IMR-90 (cell line): ENCODE measurements at regions not wholly inside any gene's neighbourhood (a gene's known extent, or its start where the extent isn't known, plus 50 kb on each side); places are given as distances from the start of the nearest gene placed in this dataset.

Source experiments
- ATAC-seq: fragments of 200-7000 bp; cut with Tn5 transposase; 2 replicates; pipeline ENCODE4 v1.9.1; 2020; ENCODE audit warnings: low read depth, mild to moderate bottlenecking, moderate library complexity
- BruUV-seq: library from RNA; stranded (reverse); fragments of 400-500 nt; replicated peaks from 2 replicates; lab custom pipeline; 2021; lab: Mats Ljungman, UMichigan
- CTCF ChIA-PET: fragments of 300-600 bp; formaldehyde crosslinking; extraction: SDS; loops from one replicate; lab custom pipeline; 2021; ENCODE audit warnings: antibody characterized with exemption; lab: Yijun Ruan, JAX
- POLR2A ChIA-PET: fragments of 300-600 bp; sonication (Branson Sonifier 250); formaldehyde crosslinking; loops from one replicate; lab custom pipeline; 2022; ENCODE audit warnings: antibody characterized with exemption; ENCODE audit not compliant: unreplicated experiment; lab: Charles Lee
- DNase-seq: peaks from one replicate; pipeline ENCODE4 v3.0.0; 2013
- H2AFZ ChIP-seq: replicated peaks from 2 replicates; pipeline ENCODE3; 2013; ENCODE audit warnings: low read length, mild to moderate bottlenecking; ENCODE audit not compliant: poor library complexity
- H2AK5ac ChIP-seq: 2 replicates; pipeline ENCODE4 v1.6.1; 2013; ENCODE audit warnings: low read depth, low read length, inconsistent platforms
- H2AK9ac ChIP-seq: replicated peaks from 2 replicates; pipeline ENCODE3; 2013; ENCODE audit warnings: mild to moderate bottlenecking, low read depth, low read length, moderate library complexity; ENCODE audit not compliant: poor library complexity
- H2BK120ac ChIP-seq: 2 replicates; pipeline ENCODE4 v1.6.1; 2013; ENCODE audit warnings: low read depth, low read length, inconsistent platforms
- H2BK15ac ChIP-seq: 3 replicates; pipeline ENCODE4 v1.6.1; 2013; ENCODE audit warnings: low read depth, low read length, inconsistent platforms
- H2BK20ac ChIP-seq: 2 replicates; pipeline ENCODE4 v1.6.1; 2013; ENCODE audit warnings: low read depth, mild to moderate bottlenecking, inconsistent platforms, low read length, moderate library complexity
- H2BK5ac ChIP-seq: 2 replicates; pipeline ENCODE4 v1.6.1; 2013; ENCODE audit warnings: mild to moderate bottlenecking, low read depth, low read length, inconsistent platforms; ENCODE audit not compliant: poor library complexity, severe bottlenecking
- H3K14ac ChIP-seq: replicated peaks from 2 replicates; pipeline ENCODE4 v1.6.1; 2013; ENCODE audit warnings: low read depth, low read length, inconsistent platforms
- H3K18ac ChIP-seq: 2 replicates; pipeline ENCODE4 v1.6.1; 2013; ENCODE audit warnings: low read depth, low read length, control low read depth
- H3K23ac ChIP-seq: 2 replicates; pipeline ENCODE4 v1.6.1; 2013; ENCODE audit warnings: low read depth, low read length, inconsistent platforms
- H3K27ac ChIP-seq: 2 replicates; pipeline ENCODE4 v1.5.1; 2013; ENCODE audit warnings: mild to moderate bottlenecking, control low read depth, low read length; ENCODE audit not compliant: insufficient read depth
- H3K27me3 ChIP-seq: 2 replicates; pipeline ENCODE4 v1.6.1; 2013; ENCODE audit warnings: low read length; ENCODE audit not compliant: control insufficient read depth, insufficient read depth
- H3K36me3 ChIP-seq: 2 replicates; pipeline ENCODE4 v1.6.1; 2013; ENCODE audit warnings: low read length, mixed read lengths; ENCODE audit not compliant: control insufficient read depth, insufficient read depth
- H3K4ac ChIP-seq: 2 replicates; pipeline ENCODE4 v1.6.1; 2013; ENCODE audit warnings: low read depth, low read length, inconsistent platforms
- H3K4me1 ChIP-seq: 2 replicates; pipeline ENCODE4 v1.6.1; 2013; ENCODE audit warnings: low read length, mixed read lengths; ENCODE audit not compliant: control insufficient read depth, insufficient read depth
- H3K4me2 ChIP-seq: 2 replicates; pipeline ENCODE4 v1.6.1; 2013; ENCODE audit warnings: low read depth, mild to moderate bottlenecking, control low read depth, low read length, moderate library complexity
- H3K4me3 ChIP-seq: 2 replicates; pipeline ENCODE4 v1.5.1; 2013; ENCODE audit warnings: low read depth, mild to moderate bottlenecking, control low read depth, low read length, moderate library complexity; ENCODE audit not compliant: insufficient read depth
- H3K56ac ChIP-seq: 2 replicates; pipeline ENCODE4 v1.6.1; 2013; ENCODE audit warnings: low read length, inconsistent platforms; ENCODE audit not compliant: insufficient read depth; ENCODE audit errors: extremely low read depth
- H3K79me1 ChIP-seq, 2 experiments: 2 replicates each; pipeline ENCODE4 v1.6.1; 2013; ENCODE audit warnings: low read length in 2 of 2, inconsistent platforms in 1 of 2, low read depth in 1 of 2
- H3K9ac ChIP-seq: 2 replicates; pipeline ENCODE4 v1.6.1; 2013; ENCODE audit warnings: low read depth, low read length, control low read depth
- H3K9me1 ChIP-seq: 2 replicates; pipeline ENCODE4 v1.6.1; 2013; ENCODE audit warnings: low read length, inconsistent platforms; ENCODE audit not compliant: insufficient read depth
- H3K9me3 ChIP-seq: 2 replicates; pipeline ENCODE4 v1.6.1; 2013; ENCODE audit warnings: low read length; ENCODE audit not compliant: control insufficient read depth, insufficient read depth
- H4K20me1 ChIP-seq: 2 replicates; pipeline ENCODE4 v1.6.1; 2013; ENCODE audit warnings: low read length, inconsistent platforms; ENCODE audit not compliant: insufficient read depth
- H4K5ac ChIP-seq: 2 replicates; pipeline ENCODE4 v1.6.1; 2013; ENCODE audit warnings: mild to moderate bottlenecking, low read depth, low read length, control low read depth
- H4K8ac ChIP-seq, 2 experiments: 2 replicates each; pipeline ENCODE4 v1.6.1; 2013; ENCODE audit warnings: low read depth in 2 of 2, low read length in 2 of 2, control low read depth in 1 of 2, inconsistent platforms in 1 of 2
- H4K91ac ChIP-seq: 2 replicates; pipeline ENCODE4 v1.6.1; 2013; ENCODE audit warnings: low read depth, low read length, inconsistent platforms; ENCODE audit not compliant: insufficient read depth
- CEBPB ChIP-seq: IDR thresholded peaks from 2 replicates; pipeline ENCODE4 v1.6.1; 2012; ENCODE audit warnings: low read depth, low read length, improper control_type of control experiment
- NFE2L2 ChIP-seq: fragments of 150-350 bp; IDR thresholded peaks from 2 replicates; pipeline ENCODE4 v1.6.1; 2016; ENCODE audit warnings: low read depth, mild to moderate bottlenecking, low read length
- WGBS, 2 experiments: methylation state at CpG; one replicate each; pipeline versions ENCODE4 v1.1.5 to v1.1.7; 2013; ENCODE audit warnings: missing lambda C conversion rate in 2 of 2; ENCODE audit not compliant: insufficient read length in 1 of 2; ENCODE audit errors: extremely low coverage in 2 of 2; 5-methylcytosine and 5-hydroxymethylcytosine counted together
- dilution Hi-C: fragments of 300-500 bp; cut with HindIII; formaldehyde crosslinking; loops from one replicate; pipeline ENCODE4 v1.14.3; 2018; ENCODE audit warnings: low sequenced_read_pairs; ENCODE audit not compliant: unreplicated experiment
- in situ Hi-C: fragments of 300-500 bp; cut with MboI; formaldehyde crosslinking; loops from 3 replicates; pipeline ENCODE4 v1.14.3; 2019; ENCODE audit warnings: low sequenced_read_pairs, inconsistent platforms, mixed read lengths
- intact Hi-C: fragments of 100-400 bp; cut with micrococcal nuclease; formaldehyde crosslinking; loops from 2 replicates; pipeline ENCODE4 v1.10.0; 2022

GRCh38 chr12:42798811-42799438 lies 209.4 kb upstream of the PRICKLE1 start:
- intact Hi-C loops, result loop anchor here (5.0 kb wide), 1 partner anchor 317 kb away; no protein-coding TSS in a partner anchor
- H3K4me2 ChIP-seq, result peak overlapping the region; percentile 32

More at GRCh38 chr12:42798811-42799438, 209.4 kb upstream of the PRICKLE1 start:
- no peaks in the 10 kb centered on the region for H3K9me3 ChIP-seq
- ATAC-seq (peak; percentile 82), DNase-seq (peak; percentile 76)
- peak; percentile 54; the same call in 1 of the 2 replicates for TF ChIP-seq CEBPB
- TF ChIP-seq NFE2L2, result no peak
- peak overlapping the region; percentile 51; the same call in 1 of the 2 replicates for H3K14ac ChIP-seq
- no peak overlapping the region for H2AK5ac ChIP-seq
- CTCF ChIA-PET, result interaction anchor here (1.4 to 1.6 kb wide), 2 partner anchors 12 to 32 kb away, joined by 3 to 4 read pairs; no protein-coding TSS in a partner anchor
- peak overlapping the region; percentile 35; the same call in 2 of the 3 replicates for H2BK15ac ChIP-seq
- WGBS, 2 experiments, result no CpG with 5 or more reads among the region's 2 CpGs
- H2BK120ac ChIP-seq, result peak overlapping the region; percentile 96
- H3K27me3 ChIP-seq, result no peaks in the 10 kb centered on the region
- 0 out of 2 replicates have a peak overlapping the region, but pooled peaks have one; percentile 36 for H3K23ac ChIP-seq
- no peak overlapping the region for H3K56ac ChIP-seq
- H4K8ac ChIP-seq, result peak overlapping the region; percentile 75 to 83; a peak in 2 of 4 replicates
- peak overlapping the region; percentile 67 for H3K27ac ChIP-seq
- peak overlapping the region; percentile 91; the same call in 1 of the 2 replicates for H3K18ac ChIP-seq
- H2BK5ac ChIP-seq, result peak overlapping the region; percentile 83
- no peaks in the 10 kb centered on the region for H3K79me1 ChIP-seq
- peak overlapping the region; percentile 95 for H3K4ac ChIP-seq
- dilution Hi-C loops, result no loop called here
- in situ Hi-C loops, result no loop called here
- peaks cover 7% of the 10 kb centered on the region for H3K9me1 ChIP-seq
- POLR2A ChIA-PET, result no interaction called here
- peak overlapping the region; percentile 81 for H4K5ac ChIP-seq
- no peaks in the 10 kb centered on the region for H3K36me3 ChIP-seq
- no TSS peak for BruUV-seq
- no peak overlapping the region for H2AFZ ChIP-seq
- H2AK9ac ChIP-seq, result no peak overlapping the region
- no peaks in the 10 kb centered on the region for H4K20me1 ChIP-seq
- peak overlapping the region; percentile 42; the same call in 1 of the 2 replicates for H3K9ac ChIP-seq
- peak overlapping the region; percentile 51 for H4K91ac ChIP-seq
- H2BK20ac ChIP-seq, result peak overlapping the region; percentile 98; the same call in 1 of the 2 replicates
- H3K4me3 ChIP-seq, result no peak overlapping the region
- peaks cover 15% of the 10 kb centered on the region for H3K4me1 ChIP-seq
